Endothelial cell of umbilical vein (primary cell): ENCODE measurements at regions not wholly inside any gene's neighbourhood (a gene's known extent, or its start where the extent isn't known, plus 50 kb on each side); places are given as distances from the start of the nearest gene placed in this dataset.

Source experiments
- CTCF ChIP-seq, 2 donors: IDR thresholded peaks; 1 replicate in 1 of 2; 2 replicates in 1 of 2; pipeline ENCODE4 v1.5.1; 2011; ENCODE audit warnings: low read length in 2 of 2, mild to moderate bottlenecking in 2 of 2, moderate library complexity in 2 of 2, control low read depth in 1 of 2, inconsistent platforms in 1 of 2, low read depth in 1 of 2; ENCODE audit not compliant: insufficient read depth in 1 of 2; ENCODE audit errors: extremely low read depth in 1 of 2
- EZH2 ChIP-seq: IDR thresholded peaks from 2 replicates; pipeline ENCODE4 v1.6.1; 2012; ENCODE audit warnings: borderline replicate concordance, low read depth, mild to moderate bottlenecking, moderate library complexity, low read length, inconsistent platforms; ENCODE audit not compliant: severe bottlenecking
- FOS ChIP-seq: IDR thresholded peaks from 2 replicates; pipeline ENCODE4 v1.6.1; 2011; ENCODE audit warnings: mild to moderate bottlenecking, low read length, moderate library complexity, borderline replicate concordance; ENCODE audit not compliant: insufficient read depth
- JUN ChIP-seq: IDR thresholded peaks from 2 replicates; pipeline ENCODE4 v1.6.1; 2011; ENCODE audit warnings: borderline replicate concordance, low read depth; ENCODE audit not compliant: insufficient read length, insufficient read depth
- MAX ChIP-seq: IDR thresholded peaks from 2 replicates; pipeline ENCODE4 v1.6.1; 2011; ENCODE audit not compliant: insufficient read depth, insufficient read length
- POLR2A ChIP-seq: IDR thresholded peaks from 2 replicates; pipeline ENCODE4 v1.6.1; 2012; ENCODE audit warnings: low read depth, mild to moderate bottlenecking, control low read depth, low read length
- POLR2AphosphoS5 ChIP-seq: IDR thresholded peaks from 2 replicates; pipeline ENCODE4 v1.6.1; 2012; ENCODE audit warnings: low read depth, mild to moderate bottlenecking, control low read depth, low read length, moderate library complexity; ENCODE audit not compliant: insufficient read depth

GRCh38 chr11:25377466-25377865 is 880.6 kb downstream of the LUZP2 start:
- TF ChIP-seq MAX (no peak), CTCF (IDR thresholded peaks at IDR 0.05; ENCODE audit: extremely low read depth in 1 of 2, insufficient read depth in 1 of 2, low read depth in 1 of 2, low read length in 2 of 2) (no peak), EZH2 (no peak), POLR2AphosphoS5 (no peak), FOS (no peak), POLR2A (no peak), JUN (no peak)
